ENCODE measurements at regions not wholly inside any gene's neighbourhood (a gene's known extent, or its start where the extent isn't known, plus 50 kb on each side); places are given as distances from the start of the nearest gene placed in this dataset.

DNA sequence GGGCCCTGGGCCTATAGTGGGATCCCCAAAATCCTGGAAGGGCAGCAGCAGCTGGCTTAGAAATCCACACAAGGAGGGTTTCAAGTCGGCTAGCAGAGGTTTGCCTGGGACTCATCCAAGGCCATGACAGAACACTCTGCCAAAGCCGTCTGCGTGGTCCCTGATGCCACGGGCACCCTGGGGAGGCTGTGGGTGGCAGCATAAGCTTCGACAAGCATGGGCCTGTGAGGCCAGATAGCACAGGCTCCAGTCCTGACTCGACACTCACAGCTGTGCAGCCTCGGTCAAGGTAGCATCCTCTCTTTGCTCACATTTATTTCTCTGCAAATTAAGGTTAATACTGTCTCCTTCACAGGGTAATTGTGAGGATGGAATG lies 138.3 kb downstream of the JCAD start:
- TF ChIP-seq JUND (IDR thresholded peaks at IDR 0.05; ENCODE audit: low read depth), result no peak
- DNase-seq (ENCODE audit: low read depth in 1 of 2, low spot score in 1 of 2), result no peak
- in situ Hi-C loops (cut with HindIII; ENCODE audit: low pct_unique_long_range_greater_than_20kb, low sequenced_read_pairs), result no loop called here

GRCh38 chr10:29920408-29921070 lies 138.8 kb downstream of the JCAD start:
- DNase-seq (ENCODE audit: low read depth in 1 of 2, low spot score in 1 of 2), result no peak
- TF ChIP-seq JUND (IDR thresholded peaks at IDR 0.05; ENCODE audit: low read depth), result no peak
- in situ Hi-C loops (cut with HindIII; ENCODE audit: low pct_unique_long_range_greater_than_20kb, low sequenced_read_pairs), result no loop called here

- in situ Hi-C loops (cut with HindIII; ENCODE audit: low pct_unique_long_range_greater_than_20kb, low sequenced_read_pairs), result no loop called here
- no peak for TF ChIP-seq JUND (IDR thresholded peaks at IDR 0.05; ENCODE audit: low read depth)
- DNase-seq (ENCODE audit: low read depth in 1 of 2, low spot score in 1 of 2), result no peak
Observed at GRCh38 chr10:29918623-29919400, 140.6 kb downstream of the JCAD start.

DNA sequence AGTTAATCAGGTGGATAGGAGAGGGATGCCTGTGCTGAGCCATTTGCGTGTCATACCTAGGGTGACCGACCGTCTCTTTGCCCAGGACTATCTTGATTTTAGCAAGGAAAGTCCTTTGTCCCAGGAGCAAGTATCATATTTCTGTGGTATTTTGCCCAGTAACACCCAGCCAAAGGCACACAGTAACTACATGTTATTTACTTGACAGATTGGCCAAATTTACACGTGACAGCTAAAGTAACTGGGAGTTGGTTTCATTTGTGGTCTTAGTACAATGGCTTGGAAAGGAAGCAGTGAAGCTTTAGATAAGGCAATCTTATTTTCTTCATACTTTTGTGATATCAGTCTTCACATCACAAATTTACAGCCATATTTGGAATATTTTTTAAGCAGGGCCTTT lies 142.1 kb downstream of the JCAD start:
- in situ Hi-C loops (cut with HindIII; ENCODE audit: low pct_unique_long_range_greater_than_20kb, low sequenced_read_pairs), result no loop called here
- no peak for TF ChIP-seq JUND (IDR thresholded peaks at IDR 0.05; ENCODE audit: low read depth)
- DNase-seq (ENCODE audit: low read depth in 1 of 2, low spot score in 1 of 2), result peak in 1 of 2 experiments; percentile 20

- in situ Hi-C loops (cut with HindIII; ENCODE audit: low pct_unique_long_range_greater_than_20kb, low sequenced_read_pairs), result no loop called here
- no peak for DNase-seq (ENCODE audit: low read depth in 1 of 2, low spot score in 1 of 2)
- TF ChIP-seq JUND (IDR thresholded peaks at IDR 0.05; ENCODE audit: low read depth), result no peak
Observed at GRCh38 chr10:29916669-29917068, 142.7 kb downstream of the JCAD start.

GRCh38 chr10:29914986-29915785 lies 144.2 kb downstream of the JCAD start:
- no peak for DNase-seq (ENCODE audit: low read depth in 1 of 2, low spot score in 1 of 2)
- in situ Hi-C loops (cut with HindIII; ENCODE audit: low pct_unique_long_range_greater_than_20kb, low sequenced_read_pairs), result no loop called here
- no peak for TF ChIP-seq JUND (IDR thresholded peaks at IDR 0.05; ENCODE audit: low read depth)

- no peak for DNase-seq (ENCODE audit: low read depth in 1 of 2, low spot score in 1 of 2)
- no peak for TF ChIP-seq JUND (IDR thresholded peaks at IDR 0.05; ENCODE audit: low read depth)
- in situ Hi-C loops (cut with HindIII; ENCODE audit: low pct_unique_long_range_greater_than_20kb, low sequenced_read_pairs), result no loop called here
Observed at GRCh38 chr10:29908962-29909361, 150.4 kb downstream of the JCAD start.

DNA sequence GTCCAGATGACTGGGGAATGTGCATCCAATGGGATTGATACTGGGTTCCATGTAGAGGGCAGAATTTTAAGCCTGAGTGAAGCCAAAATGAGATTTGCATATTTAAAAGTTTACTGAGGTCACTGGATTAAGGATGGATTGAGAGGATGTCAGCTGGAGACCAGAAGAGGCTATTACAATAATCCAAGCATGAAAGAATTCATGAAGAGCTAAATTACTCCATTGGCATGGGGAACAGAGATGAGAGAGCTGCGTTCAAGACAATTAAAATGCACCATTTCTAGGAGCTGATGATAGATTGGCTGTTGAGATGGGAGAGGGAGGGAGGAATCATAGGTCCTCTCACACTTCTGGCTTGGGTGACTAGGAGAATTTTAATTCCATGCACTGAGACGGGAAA lies 158.5 kb downstream of the JCAD start:
- in situ Hi-C loops (cut with HindIII; ENCODE audit: low pct_unique_long_range_greater_than_20kb, low sequenced_read_pairs), result no loop called here
- no peak for TF ChIP-seq JUND (IDR thresholded peaks at IDR 0.05; ENCODE audit: low read depth)
- no peak for DNase-seq (ENCODE audit: low read depth in 1 of 2, low spot score in 1 of 2)

- TF ChIP-seq JUND (IDR thresholded peaks at IDR 0.05; ENCODE audit: low read depth), result no peak
- DNase-seq (ENCODE audit: low read depth in 1 of 2, low spot score in 1 of 2), result no peak
- in situ Hi-C loops (cut with HindIII; ENCODE audit: low pct_unique_long_range_greater_than_20kb, low sequenced_read_pairs), result no loop called here
Observed at GRCh38 chr10:29897999-29898716, 161.2 kb downstream of the JCAD start.

GRCh38 chr10:29897430-29897829 lies 162.0 kb downstream of the JCAD start:
- in situ Hi-C loops (cut with HindIII; ENCODE audit: low pct_unique_long_range_greater_than_20kb, low sequenced_read_pairs), result no loop called here
- no peak for DNase-seq (ENCODE audit: low read depth in 1 of 2, low spot score in 1 of 2)
- TF ChIP-seq JUND (IDR thresholded peaks at IDR 0.05; ENCODE audit: low read depth), result no peak

DNA sequence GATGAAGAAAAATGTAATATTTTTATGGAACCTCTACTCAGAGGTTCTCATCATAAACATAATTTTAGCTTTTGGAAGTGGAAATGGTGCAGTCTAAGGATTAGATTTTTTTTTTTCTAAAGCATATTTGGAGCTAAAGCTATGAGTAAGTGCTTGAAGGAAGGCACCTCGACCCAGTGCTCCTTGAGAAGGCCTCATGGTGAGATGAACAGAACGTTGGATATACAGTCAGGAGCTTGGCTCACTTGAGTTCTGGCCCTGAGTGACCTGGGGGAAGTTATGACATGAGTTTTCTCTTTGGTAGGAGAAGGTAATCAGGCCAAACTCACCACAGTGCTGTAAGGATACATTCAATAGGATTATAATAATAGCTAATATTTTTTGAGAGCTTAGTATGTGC lies 163.3 kb downstream of the JCAD start:
- no peak for DNase-seq (ENCODE audit: low read depth in 1 of 2, low spot score in 1 of 2)
- no peak for TF ChIP-seq JUND (IDR thresholded peaks at IDR 0.05; ENCODE audit: low read depth)
- in situ Hi-C loops (cut with HindIII; ENCODE audit: low pct_unique_long_range_greater_than_20kb, low sequenced_read_pairs), result no loop called here

DNA sequence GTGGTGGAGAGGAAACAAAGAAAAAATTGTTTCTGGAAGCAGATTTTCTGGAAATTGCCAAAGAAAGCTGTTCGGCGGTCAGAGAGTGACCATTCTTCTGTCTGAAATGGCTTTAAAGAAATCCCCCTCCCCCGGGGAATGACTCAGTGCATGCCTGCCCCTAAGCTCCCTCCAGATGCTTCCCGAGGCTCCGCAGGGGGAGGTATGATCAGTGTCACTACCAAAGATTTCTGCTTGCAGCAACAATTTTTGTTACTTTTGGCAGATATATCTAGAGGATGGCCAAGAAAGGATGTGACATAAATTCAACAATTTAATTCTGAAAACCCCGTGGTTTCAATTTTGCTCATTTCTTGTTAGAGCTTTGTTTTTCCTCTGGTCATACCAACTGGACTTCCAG lies 163.9 kb downstream of the JCAD start:
- no peak for DNase-seq (ENCODE audit: low read depth in 1 of 2, low spot score in 1 of 2)
- no peak for TF ChIP-seq JUND (IDR thresholded peaks at IDR 0.05; ENCODE audit: low read depth)
- in situ Hi-C loops (cut with HindIII; ENCODE audit: low pct_unique_long_range_greater_than_20kb, low sequenced_read_pairs), result no loop called here

All from T47D (cell line).